Muscle layer of duodenum (tissue), 2 donors: ENCODE measurements at regions not wholly inside any gene's neighbourhood (a gene's known extent, or its start where the extent isn't known, plus 50 kb on each side); places are given as distances from the start of the nearest gene placed in this dataset.

ENCODE experiments used
- H3K27ac ChIP-seq: one replicate; pipeline ENCODE4 v1.7.0; 2013; ENCODE audit warnings: mild to moderate bottlenecking, low read length
- H3K27me3 ChIP-seq: one replicate; pipeline ENCODE4 v1.7.0; 2013; ENCODE audit warnings: low read depth, mild to moderate bottlenecking, control low read depth, low read length
- H3K36me3 ChIP-seq, 2 donors: one replicate each; pipeline ENCODE4 v1.7.0; 2013; ENCODE audit warnings: low read length in 2 of 2, control low read depth in 1 of 2, mild to moderate bottlenecking in 1 of 2; ENCODE audit not compliant: insufficient read depth in 2 of 2, control insufficient read depth in 1 of 2
- H3K4me1 ChIP-seq, 2 donors: one replicate each; pipeline ENCODE4 v1.7.0; 2013; ENCODE audit warnings: low read length in 2 of 2, mild to moderate bottlenecking in 2 of 2, control low read depth in 1 of 2, moderate library complexity in 1 of 2; ENCODE audit not compliant: insufficient read depth in 2 of 2, control insufficient read depth in 1 of 2
- H3K4me3 ChIP-seq, 2 donors: one replicate each; pipeline ENCODE4 v1.7.0; 2013; ENCODE audit warnings: low read length in 2 of 2, low read depth in 1 of 2, mild to moderate bottlenecking in 1 of 2
- H3K9me3 ChIP-seq, 2 donors: one replicate each; pipeline ENCODE4 v1.7.0; 2013; ENCODE audit warnings: low read length in 2 of 2, control low read depth in 1 of 2, mild to moderate bottlenecking in 1 of 2; ENCODE audit not compliant: control insufficient read depth in 1 of 2
- donor health status: healthy.

DNA sequence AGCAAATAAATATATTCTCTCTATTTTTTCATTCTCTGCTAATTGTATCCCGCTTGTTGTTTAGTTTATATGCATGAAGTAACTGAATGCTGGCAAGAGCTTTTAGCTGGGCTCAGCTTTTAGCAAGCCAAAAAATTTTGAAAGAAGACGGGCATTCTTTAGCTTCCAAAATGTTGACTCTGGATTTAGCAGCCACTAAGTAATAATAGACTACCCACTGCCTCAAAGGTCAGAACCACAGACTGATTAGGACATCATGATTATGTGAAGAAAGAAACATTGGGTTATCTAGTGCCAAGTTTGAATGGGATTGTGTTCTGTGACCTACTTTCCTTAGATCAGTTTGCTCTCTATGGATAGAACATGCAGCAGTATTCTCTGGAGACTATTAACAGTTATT lies 80.3 kb upstream of the DPH5 start:
- Histone ChIP-seq H3K36me3 (no peaks in the 10 kb centered on the region), H3K27ac (no peak overlapping the region), H3K9me3 (no peaks in the 10 kb centered on the region), H3K4me1 (peaks cover 0 to 4% of the 10 kb centered on the region in 2 donors), H3K4me3 (no peak overlapping the region), H3K27me3 (no peaks in the 10 kb centered on the region)

DNA sequence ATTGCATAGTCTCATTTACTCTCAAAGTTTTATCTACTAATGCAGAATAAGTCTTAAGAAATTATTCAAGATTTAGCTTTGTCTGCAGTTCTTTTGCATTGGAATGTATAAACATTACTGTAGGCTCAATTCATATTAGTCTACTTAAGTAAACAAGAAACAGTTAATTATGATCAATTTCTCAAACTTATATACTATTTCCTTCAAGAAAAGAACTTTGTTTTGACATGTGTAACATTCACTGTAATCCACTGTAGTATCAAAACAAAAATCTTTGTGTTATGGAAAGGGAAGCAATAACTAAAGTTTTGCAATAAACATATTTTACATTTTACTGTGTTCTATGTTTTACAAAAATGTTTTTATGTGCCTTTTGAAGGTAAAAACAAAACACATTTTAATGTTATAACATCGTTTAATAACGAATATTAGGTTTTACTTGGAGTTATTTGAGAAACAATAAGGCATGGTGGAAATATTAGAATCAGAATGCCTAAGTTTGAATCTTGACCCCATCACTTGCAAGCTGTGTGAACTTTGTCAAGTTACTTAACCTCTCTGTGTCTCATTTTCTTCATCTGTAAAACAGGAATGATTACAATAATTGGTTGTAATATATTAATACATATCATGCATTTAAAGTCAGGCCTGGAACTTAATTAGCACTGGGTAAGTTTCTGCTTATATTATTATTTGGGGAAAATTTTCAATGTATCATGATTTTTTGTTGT lies 77.0 kb upstream of the DPH5 start:
- no peaks in the 10 kb centered on the region for H3K9me3 ChIP-seq
- no peak overlapping the region for H3K4me3 ChIP-seq
- H3K27me3 ChIP-seq, result no peaks in the 10 kb centered on the region
- H3K27ac ChIP-seq, result no peak overlapping the region
- H3K36me3 ChIP-seq, result no peaks in the 10 kb centered on the region
- peaks cover 0 to 4% of the 10 kb centered on the region in 2 donors for H3K4me1 ChIP-seq

- Histone ChIP-seq H3K27me3 (no peaks in the 10 kb centered on the region), H3K4me1 (peaks cover 0 to 4% of the 10 kb centered on the region in 2 donors), H3K36me3 (no peaks in the 10 kb centered on the region), H3K27ac (no peak overlapping the region), H3K9me3 (no peaks in the 10 kb centered on the region), H3K4me3 (no peak overlapping the region)
Observed at GRCh38 chr1:101101360-101101759, 75.8 kb upstream of the DPH5 start.

- no peaks in the 10 kb centered on the region for H3K27me3 ChIP-seq
Observed at GRCh38 chr1:101100674-101101073, 75.1 kb upstream of the DPH5 start.

DNA sequence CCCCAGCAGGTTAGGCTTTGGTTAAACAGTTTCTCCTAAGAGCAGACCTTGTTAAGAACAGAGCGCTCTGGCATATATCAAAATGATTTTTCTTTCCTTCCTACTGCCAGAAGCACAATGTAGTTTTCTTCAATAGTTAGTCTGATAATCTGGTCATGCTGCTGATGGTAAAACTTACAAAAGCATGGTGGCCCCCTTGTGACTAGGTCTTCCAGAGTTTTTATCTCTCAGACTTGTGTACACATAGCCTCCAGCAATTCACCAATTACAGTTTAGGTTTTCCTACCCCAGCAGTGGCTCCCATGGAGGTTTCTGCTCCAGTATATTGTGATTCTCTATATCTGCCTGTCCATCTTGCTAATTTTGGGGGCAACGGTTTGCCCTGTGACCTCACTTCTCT lies 73.3 kb upstream of the DPH5 start:
- H3K27ac ChIP-seq, result no peak overlapping the region
- H3K36me3 ChIP-seq, result no peaks in the 10 kb centered on the region
- H3K4me1 ChIP-seq, result peaks cover 0 to 4% of the 10 kb centered on the region in 2 donors
- no peaks in the 10 kb centered on the region for H3K27me3 ChIP-seq
- H3K9me3 ChIP-seq, result no peaks in the 10 kb centered on the region
- no peak overlapping the region for H3K4me3 ChIP-seq

More at GRCh38 chr1:101100674-101101073, 75.1 kb upstream of the DPH5 start:
- no peak overlapping the region for H3K27ac ChIP-seq
- no peaks in the 10 kb centered on the region for H3K9me3 ChIP-seq
- H3K4me3 ChIP-seq, result no peak overlapping the region
- H3K4me1 ChIP-seq, result peaks cover 0 to 4% of the 10 kb centered on the region in 2 donors
- no peaks in the 10 kb centered on the region for H3K36me3 ChIP-seq

DNA sequence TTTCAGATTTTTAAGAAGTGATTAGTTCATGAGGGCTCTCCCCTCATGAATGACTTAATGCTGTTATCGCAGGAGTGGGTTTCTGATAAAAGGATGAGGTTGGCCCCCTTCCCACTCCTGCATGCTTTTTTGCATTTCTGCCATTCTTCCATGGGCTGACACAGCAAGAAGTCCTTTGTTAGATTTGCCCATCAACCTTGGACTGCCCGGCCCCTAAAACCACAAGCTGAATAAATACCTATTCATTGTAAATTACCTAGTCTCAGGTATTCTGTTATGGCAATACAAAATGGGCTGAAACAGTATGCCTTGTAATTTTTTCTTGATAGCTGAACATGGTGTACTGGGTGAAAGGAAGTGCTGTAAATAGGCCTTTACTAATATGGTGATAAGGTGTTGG lies 72.7 kb upstream of the DPH5 start:
- Histone ChIP-seq H3K4me1 (peaks cover 0 to 4% of the 10 kb centered on the region in 2 donors), H3K27ac (no peak overlapping the region), H3K27me3 (no peaks in the 10 kb centered on the region), H3K9me3 (no peaks in the 10 kb centered on the region), H3K4me3 (no peak overlapping the region), H3K36me3 (no peaks in the 10 kb centered on the region)

GRCh38 chr1:101089613-101090338 lies 64.2 kb upstream of the DPH5 start:
- no peak overlapping the region for H3K4me3 ChIP-seq
- no peaks in the 10 kb centered on the region for H3K4me1 ChIP-seq
- no peaks in the 10 kb centered on the region for H3K36me3 ChIP-seq
- no peak overlapping the region for H3K27ac ChIP-seq
- H3K9me3 ChIP-seq, result no peaks in the 10 kb centered on the region
- no peaks in the 10 kb centered on the region for H3K27me3 ChIP-seq

DNA sequence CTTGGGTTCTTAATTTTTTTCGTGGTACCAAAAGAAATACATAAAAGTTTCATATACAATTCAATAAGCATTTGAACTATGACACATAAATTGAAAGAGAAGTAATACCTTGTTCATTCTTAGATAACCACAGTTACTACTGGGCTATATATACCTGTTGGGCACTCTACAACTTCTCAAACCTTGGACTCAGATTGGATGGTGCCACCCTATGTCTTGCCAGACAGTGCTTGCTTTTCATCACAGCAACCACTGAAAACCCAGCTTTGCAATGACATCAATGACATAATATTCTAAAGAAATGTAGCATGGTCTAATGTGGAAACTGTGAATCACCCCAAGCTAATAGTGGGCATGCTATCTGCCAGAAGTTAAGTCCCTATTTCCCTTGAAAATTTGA lies 62.8 kb upstream of the DPH5 start:
- H3K36me3 ChIP-seq, result no peaks in the 10 kb centered on the region
- no peaks in the 10 kb centered on the region for H3K4me1 ChIP-seq
- no peaks in the 10 kb centered on the region for H3K9me3 ChIP-seq
- no peak overlapping the region for H3K4me3 ChIP-seq
- no peak overlapping the region for H3K27ac ChIP-seq
- H3K27me3 ChIP-seq, result no peaks in the 10 kb centered on the region

DNA sequence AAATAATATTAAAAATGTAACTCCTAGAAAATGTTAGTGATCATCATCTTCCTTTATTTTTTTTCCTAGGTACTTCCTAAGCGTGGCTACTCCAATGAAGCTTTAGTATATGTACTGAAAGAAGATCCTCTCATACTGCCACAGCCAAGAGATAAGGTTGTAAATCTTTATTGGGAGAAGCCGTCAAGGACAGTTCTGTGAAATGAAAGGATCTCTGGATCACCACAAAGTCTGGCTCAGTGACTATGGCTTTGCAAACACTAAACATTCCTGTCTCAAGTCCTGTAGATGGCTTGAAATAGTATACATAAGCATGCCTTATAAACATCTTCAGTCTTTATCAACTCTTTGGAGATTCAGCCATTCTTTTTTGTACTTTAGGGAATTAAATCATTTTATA lies 61.2 kb upstream of the DPH5 start:
- Histone ChIP-seq H3K27ac (no peak overlapping the region), H3K4me3 (no peak overlapping the region), H3K36me3 (no peaks in the 10 kb centered on the region), H3K27me3 (no peaks in the 10 kb centered on the region), H3K4me1 (peaks cover 0 to 8% of the 10 kb centered on the region in 2 donors), H3K9me3 (no peaks in the 10 kb centered on the region)

DNA sequence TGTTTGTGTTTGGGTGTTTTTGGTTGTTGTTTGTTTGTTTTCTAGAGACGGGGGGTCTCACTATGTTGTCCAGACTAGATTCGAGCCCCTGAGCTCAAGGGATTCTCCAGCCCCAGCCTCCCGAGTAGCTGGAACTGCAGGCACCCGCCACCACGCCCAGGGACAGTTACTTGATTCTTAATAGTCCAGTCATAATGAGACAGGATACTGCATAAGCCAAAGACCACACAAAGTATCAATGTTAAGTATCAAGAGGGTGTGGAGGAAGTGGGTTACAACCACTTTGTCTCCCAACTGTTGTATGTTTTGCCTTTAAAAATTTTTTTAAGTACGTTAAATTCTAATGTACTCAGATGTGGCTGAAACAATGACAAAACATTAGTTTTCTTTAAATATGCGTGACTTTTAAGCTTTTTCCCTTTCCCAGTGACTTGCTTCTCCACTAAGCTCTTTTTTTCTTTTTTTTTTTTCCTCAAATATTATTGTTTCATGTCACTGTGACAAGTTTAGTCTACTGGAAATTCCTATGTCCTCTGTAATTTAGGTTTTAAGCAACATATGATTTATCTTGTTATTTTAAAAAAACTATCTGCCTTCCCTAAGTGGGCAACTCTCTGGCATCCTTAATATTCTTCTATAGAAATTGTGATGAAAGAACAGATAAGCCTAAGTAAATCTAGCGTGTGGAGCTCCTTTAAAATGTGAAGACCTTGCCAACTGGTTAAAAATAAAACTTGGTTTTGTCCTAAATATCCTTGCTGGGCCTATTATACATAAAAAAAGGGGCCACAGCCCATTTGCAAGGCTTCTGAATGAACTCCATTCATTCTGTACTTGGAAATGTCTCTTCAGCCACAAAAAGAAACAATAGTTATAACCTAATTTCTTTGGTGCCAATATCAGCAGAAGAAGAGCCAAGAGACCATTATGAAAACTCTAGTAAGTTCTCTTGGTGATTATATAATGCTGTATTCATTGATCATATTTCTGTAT lies 56.2 kb upstream of the DPH5 start:
- H3K9me3 ChIP-seq, result no peaks in the 10 kb centered on the region
- H3K4me3 ChIP-seq, result no peak overlapping the region
- no peaks in the 10 kb centered on the region for H3K27me3 ChIP-seq
- peaks cover 0 to 8% of the 10 kb centered on the region in 2 donors for H3K4me1 ChIP-seq
- no peaks in the 10 kb centered on the region for H3K36me3 ChIP-seq
- H3K27ac ChIP-seq, result no peak overlapping the region

DNA sequence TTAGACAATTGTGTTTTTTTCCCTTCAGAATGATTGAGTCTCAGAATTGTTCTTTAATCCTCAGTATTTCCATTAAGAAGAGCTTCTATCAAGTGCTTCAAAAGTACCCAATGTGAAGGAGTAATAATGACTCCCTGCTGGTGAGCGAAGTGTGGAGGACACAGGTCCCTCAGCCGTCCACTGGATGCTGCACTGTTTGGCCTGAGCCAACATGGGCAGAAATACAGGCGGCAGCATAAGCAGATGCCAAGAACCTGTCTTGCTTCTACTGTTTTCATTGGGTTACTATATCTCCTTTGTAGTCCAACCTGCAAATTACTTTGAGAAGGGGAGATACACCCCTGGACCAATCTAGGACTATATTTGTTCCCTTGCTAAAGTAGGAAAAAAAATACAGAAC lies 55.3 kb upstream of the DPH5 start:
- Histone ChIP-seq H3K27me3 (no peaks in the 10 kb centered on the region), H3K9me3 (no peaks in the 10 kb centered on the region), H3K36me3 (no peaks in the 10 kb centered on the region), H3K4me1 (peaks cover 0 to 8% of the 10 kb centered on the region in 2 donors), H3K27ac (no peak overlapping the region), H3K4me3 (no peak overlapping the region)
